K562 (cell line): ENCODE measurements at regions not wholly inside any gene's neighbourhood (a gene's known extent, or its start where the extent isn't known, plus 50 kb on each side); places are given as distances from the start of the nearest gene placed in this dataset.

Experiments used
- ATAC-seq: fragments of 200-7000 bp; cut with Tn5 transposase; 3 replicates; pipeline ENCODE4 v1.9.1; 2020; ENCODE audit warnings: moderate library complexity
- BruUV-seq: library from RNA; stranded (reverse); fragments of 400-500 nt; replicated peaks from 2 replicates; lab custom pipeline; 2021; lab: Mats Ljungman, UMichigan
- CTCF ChIA-PET: fragments of 300-600 bp; formaldehyde crosslinking; extraction: SDS; loops from one replicate; lab custom pipeline; 2021; ENCODE audit warnings: low intra/inter-chr PET ratio; lab: Yijun Ruan, JAX
- POLR2A ChIA-PET: fragments of 300-600, 350-650 bp; sonication (Branson Sonifier 250); formaldehyde crosslinking; extraction: SDS; loops from one replicate; lab custom pipeline; 2021; ENCODE audit warnings: antibody characterized with exemption, inconsistent platforms; lab: Yijun Ruan, JAX
- DNase-seq, 4 experiments: peaks; one replicate each; pipeline versions ENCODE4 v3.0.0 to v3.0.0-alpha.2; 2011 to 2018; ENCODE audit warnings: low spot score in 3 of 4, mixed read lengths in 3 of 4; ENCODE audit errors: extremely low read depth in 1 of 4
- FAIRE-seq: peaks from 2 replicates; lab custom pipeline; 2011; peaks lifted over from hg19 to GRCh38; lab: Jason Lieb, UNC
- H2AFZ ChIP-seq: 2 replicates; pipeline ENCODE4 v1.6.0; 2011; ENCODE audit warnings: low read depth, low read length, control low read depth, inconsistent platforms
- H3K27ac ChIP-seq: fragments of 200-600 bp; 3 replicates; pipeline ENCODE4 v1.8.0; 2011; ENCODE audit warnings: low read depth, mild to moderate bottlenecking, control low read depth, inconsistent platforms, low read length, moderate library complexity, mixed read lengths; ENCODE audit errors: extremely low read depth
- H3K27me3 ChIP-seq, 2 experiments: fragments of 300-600 bp in 1 of 2; 2 replicates in 1 of 2; 3 replicates in 1 of 2; pipeline versions ENCODE4 v1.6.0 to v1.8.0; 2011; ENCODE audit warnings: inconsistent platforms in 2 of 2, low read length in 2 of 2, mild to moderate bottlenecking in 1 of 2, mixed read lengths in 1 of 2, moderate library complexity in 1 of 2; ENCODE audit not compliant: control insufficient read depth in 2 of 2, insufficient read depth in 2 of 2
- H3K36me3 ChIP-seq: fragments of 300-600 bp; 3 replicates; pipeline ENCODE4 v1.8.0; 2011; ENCODE audit warnings: mild to moderate bottlenecking, low read length, inconsistent platforms; ENCODE audit not compliant: control insufficient read depth, insufficient read depth
- H3K4me1 ChIP-seq, 2 experiments: fragments of 200-600 bp in 1 of 2; replicated peaks in 1 of 2; 2 replicates in 1 of 2; 3 replicates in 1 of 2; pipeline versions ENCODE4 v1.5.1 to v1.8.0; 2011; ENCODE audit warnings: inconsistent platforms in 2 of 2, low read length in 2 of 2, mild to moderate bottlenecking in 1 of 2, mixed read lengths in 1 of 2, moderate library complexity in 1 of 2; ENCODE audit not compliant: control insufficient read depth in 2 of 2, insufficient read depth in 2 of 2
- H3K4me2 ChIP-seq: 2 replicates; pipeline ENCODE4 v1.6.1; 2011; ENCODE audit warnings: low read length, control low read depth, inconsistent platforms, mixed read lengths; ENCODE audit not compliant: insufficient read depth
- H3K4me3 ChIP-seq: fragments of 200-600 bp; sonication (generic), shearing (Covaris generic); 2 replicates; pipeline ENCODE4 v1.5.1; 2016; ENCODE audit warnings: control low read depth, inconsistent platforms
- H3K79me2 ChIP-seq: fragments of 200-600 bp; 3 replicates; pipeline ENCODE4 v1.8.0; 2011; ENCODE audit warnings: low read length, inconsistent platforms; ENCODE audit not compliant: control insufficient read depth, insufficient read depth
- H3K9ac ChIP-seq, 2 experiments: 2 replicates each; pipeline versions ENCODE4 v1.6.0 to v1.6.1; 2011; ENCODE audit warnings: low read depth in 2 of 2, low read length in 2 of 2, control low read depth in 1 of 2, inconsistent platforms in 1 of 2, mild to moderate bottlenecking in 1 of 2, mixed read lengths in 1 of 2; ENCODE audit not compliant: insufficient read depth in 1 of 2
- H3K9me1 ChIP-seq: one replicate; pipeline ENCODE4 v1.6.0; 2011; ENCODE audit warnings: inconsistent platforms, mild to moderate bottlenecking, low read length, moderate library complexity; ENCODE audit not compliant: control insufficient read depth, insufficient read depth
- H3K9me3 ChIP-seq: replicated peaks from 2 replicates; pipeline ENCODE4 v1.5.1; 2011; ENCODE audit warnings: low read depth, low read length, inconsistent platforms; ENCODE audit not compliant: control insufficient read depth, insufficient read depth
- H4K20me1 ChIP-seq: replicated peaks from 2 replicates; pipeline ENCODE4 v1.6.1; 2011; ENCODE audit warnings: low read length, inconsistent platforms, mixed read lengths; ENCODE audit not compliant: control insufficient read depth, insufficient read depth
- BRCA1 ChIP-seq, 2 experiments: fragments of 450-650 bp in 1 of 2; sonication (generic) in 1 of 2; formaldehyde crosslinking in 1 of 2; IDR thresholded peaks; 2 replicates each; pipeline versions ENCODE4 v1.5.0 to v1.6.1; 2017 to 2020; ENCODE audit warnings: mild to moderate bottlenecking in 1 of 2, missing genetic modification reagents in 1 of 2
- CHAMP1 ChIP-seq: fragments of 450-650 bp; IDR thresholded peaks from 2 replicates; pipeline ENCODE4 v1.6.1; 2016; ENCODE audit warnings: mild to moderate bottlenecking
- CHD1 ChIP-seq: fragments of 200-600 bp; sonication (generic); IDR thresholded peaks from one replicate; pipeline ENCODE4 v1.6.1; 2012; ENCODE audit warnings: mild to moderate bottlenecking, moderate library complexity, low read length, inconsistent platforms
- DMBX1 ChIP-seq: fragments of 250-450 bp; sonication (Bioruptor Pico); IDR thresholded peaks from 2 replicates; pipeline ENCODE4 v1.8.0; 2022; ENCODE audit warnings: inconsistent platforms, mild to moderate bottlenecking, moderate library complexity, borderline replicate concordance
- E2F1 ChIP-seq: sonication (generic); formaldehyde crosslinking; IDR thresholded peaks from 2 replicates; pipeline ENCODE4 v1.8.1; 2023; ENCODE audit warnings: mild to moderate bottlenecking, missing genetic modification reagents, moderate library complexity
- JUNB ChIP-seq: fragments of 450-650 bp; formaldehyde crosslinking; conservative IDR thresholded peaks from 2 replicates; pipeline ENCODE4 v1.4.0; 2020; ENCODE audit warnings: mild to moderate bottlenecking
- KDM4B ChIP-seq, 2 experiments: fragments of 450-650 bp in 1 of 2; sonication (generic) in 1 of 2; IDR thresholded peaks; 2 replicates each; pipeline ENCODE4 v1.6.1; 2016 to 2017; ENCODE audit warnings: borderline replicate concordance in 2 of 2, antibody characterized with exemption in 1 of 2, low read depth in 1 of 2, mild to moderate bottlenecking in 1 of 2
- MAX ChIP-seq: sonication (generic); formaldehyde crosslinking; IDR thresholded peaks from 2 replicates; pipeline ENCODE4 v1.9.0; 2022; ENCODE audit warnings: mild to moderate bottlenecking, missing genetic modification reagents
- NR1H2 ChIP-seq: sonication (generic); formaldehyde crosslinking; IDR thresholded peaks from 2 replicates; pipeline ENCODE4 v1.4.0; 2020; ENCODE audit warnings: mild to moderate bottlenecking, missing genetic modification reagents
- PHTF2 ChIP-seq: fragments of 250-450 bp; sonication (Bioruptor Pico); IDR thresholded peaks from 2 replicates; pipeline ENCODE4 v1.5.0; 2021; ENCODE audit warnings: mild to moderate bottlenecking
- PURB ChIP-seq: sonication (generic); formaldehyde crosslinking; IDR thresholded peaks from 2 replicates; pipeline ENCODE4 v1.9.0; 2021; ENCODE audit warnings: low read depth, mild to moderate bottlenecking, missing genetic modification reagents
- RBBP5 ChIP-seq: fragments of 200-600 bp; sonication (generic); IDR thresholded peaks from 2 replicates; pipeline ENCODE4 v1.6.1; 2012; ENCODE audit warnings: borderline replicate concordance, mild to moderate bottlenecking, low read length, control low read depth, inconsistent platforms; ENCODE audit not compliant: insufficient read depth, poor library complexity, severe bottlenecking
- STAG1 ChIP-seq: sonication (generic); formaldehyde crosslinking; IDR thresholded peaks from 2 replicates; pipeline ENCODE4 v1.5.0; 2020; ENCODE audit warnings: missing genetic modification reagents, borderline replicate concordance
- TAF9B ChIP-seq: fragments of 450-650 bp; IDR thresholded peaks from 2 replicates; pipeline ENCODE4 v1.6.1; 2018; ENCODE audit warnings: mild to moderate bottlenecking; ENCODE audit not compliant: partially characterized antibody
- TRIM28 ChIP-seq: fragments of 450-650 bp; IDR thresholded peaks from 2 replicates; pipeline ENCODE4 v1.6.1; 2017
- ZNF24 ChIP-seq: fragments of 450-650 bp; IDR thresholded peaks from 2 replicates; pipeline ENCODE4 v1.6.1; 2016
- ZNF764 ChIP-seq: fragments of 250-450 bp; sonication (Bioruptor Pico); IDR thresholded peaks from 2 replicates; pipeline ENCODE4 v1.4.0; 2020; ENCODE audit warnings: low read depth, mild to moderate bottlenecking, moderate library complexity
- WGBS: fragments of 100-300 bp; shearing (Covaris generic); methylation state at CpG from one replicate; pipeline ENCODE4 v1.1.6; 2016; ENCODE audit warnings: low coverage, mixed read lengths; ENCODE audit not compliant: insufficient coverage; ENCODE audit errors: missing lambda C conversion rate; 5-methylcytosine and 5-hydroxymethylcytosine counted together
- in situ Hi-C: fragments of 300-500 bp; cut with MboI; formaldehyde crosslinking; loops from 4 replicates; pipeline ENCODE4 v1.15.0; 2018; ENCODE audit warnings: inconsistent platforms, mixed read lengths
- intact Hi-C: fragments of 100-400 bp; cut with micrococcal nuclease; formaldehyde crosslinking; loops from 2 replicates; pipeline ENCODE4 v1.14.2; 2022
- TF ChIP-seq, protein P1 (sequence below): fragments of 250-450 bp; sonication (Bioruptor Pico); IDR thresholded peaks from 2 replicates; pipeline ENCODE4 v1.8.0; 2021; ENCODE audit warnings: moderate library complexity, mild to moderate bottlenecking, inconsistent platforms

DNA sequence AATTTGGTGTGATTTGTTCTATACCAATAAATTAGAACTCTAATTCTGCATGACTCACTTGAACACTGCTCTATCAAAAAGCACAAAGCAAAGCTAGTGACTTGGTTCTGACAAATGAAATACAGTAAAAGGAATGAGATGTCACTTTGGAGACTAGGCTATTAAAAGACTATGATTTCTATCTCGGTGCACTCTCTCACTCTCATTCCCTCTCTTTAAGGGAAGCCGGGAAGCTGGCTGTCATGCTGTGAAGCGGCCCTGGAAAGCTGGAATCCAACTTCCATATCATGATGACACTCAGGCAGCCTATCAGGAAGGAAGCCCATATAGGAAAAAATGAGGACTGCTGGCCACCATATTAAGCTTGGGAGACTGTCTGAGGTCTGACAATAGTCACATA, 590.1 kb upstream of the CBLB start (continued):
- no peak for TF ChIP-seq RBBP5

- POLR2A ChIA-PET: no interaction called here
- Histone ChIP-seq H3K27ac (no peak overlapping the region), H3K4me2 (no peak overlapping the region), H3K9ac (no peak overlapping the region), H3K9me1 (no peaks in the 10 kb centered on the region), H3K4me3 (no peak overlapping the region), H3K4me1 (no peaks in the 10 kb centered on the region), H2AFZ (no peak overlapping the region), H3K27me3 (no peaks in the 10 kb centered on the region), H3K79me2 (no peaks in the 10 kb centered on the region), H3K36me3 (no peaks in the 10 kb centered on the region), H4K20me1 (no peaks in the 10 kb centered on the region), H3K9me3 (no peaks in the 10 kb centered on the region)
- CTCF ChIA-PET: no interaction called here
- ATAC-seq (no peak), FAIRE-seq (no peak), DNase-seq (no peak)
- no TSS peak for BruUV-seq
- in situ Hi-C loops (no loop called here), intact Hi-C loops (no loop called here)
- 0% methylated on average over 1 of the region's 2 CpGs for WGBS
- no peak for TF ChIP-seq TRIM28
- no peak for TF ChIP-seq PHTF2
- no peak for TF ChIP-seq JUNB (CRISPR knock-in tag)
- no peak for TF ChIP-seq MAX
- TF ChIP-seq BRCA1 (IDR thresholded peaks at IDR 0.05): no peak
- TF ChIP-seq BRCA1 (CRISPR knock-in tag; IDR thresholded peaks at IDR 0.05): no peak
- TF ChIP-seq PURB (CRISPR knock-in tag): no peak
- no peak for TF ChIP-seq TAF9B
- no peak for TF ChIP-seq ZNF24
- no peak for TF ChIP-seq ZNF764
- TF ChIP-seq, protein P1, sequence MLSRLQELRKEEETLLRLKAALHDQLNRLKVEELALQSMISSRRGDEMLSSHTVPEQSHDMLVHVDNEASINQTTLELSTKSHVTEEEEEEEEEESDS (CRISPR knock-in tag): no peak
- TF ChIP-seq CHD1: no peak
- no peak for TF ChIP-seq STAG1 (CRISPR knock-in tag)
- no peak for TF ChIP-seq NR1H2 (CRISPR knock-in tag)
- TF ChIP-seq DMBX1 (CRISPR knock-in tag): no peak
- TF ChIP-seq E2F1 (CRISPR knock-in tag): no peak
- no peak for TF ChIP-seq KDM4B (IDR thresholded peaks at IDR 0.05; ENCODE audit: borderline replicate concordance in 2 of 2, low read depth in 1 of 2)
- no peak for TF ChIP-seq CHAMP1
Observed at GRCh38 chr3:106466881-106467280, 598.1 kb upstream of the CBLB start.
